CD4-positive, alpha-beta T cell (primary cell): ENCODE measurements at regions not wholly inside any gene's neighbourhood (a gene's known extent, or its start where the extent isn't known, plus 50 kb on each side); places are given as distances from the start of the nearest gene placed in this dataset.

ENCODE experiments used
- ATAC-seq: fragments of 200-7000 bp; cut with Tn5 transposase; one replicate; pipeline ENCODE4 v1.10.0; 2022; ENCODE audit warnings: mild to moderate bottlenecking; ENCODE audit not compliant: poor library complexity
- CTCF ChIA-PET: fragments of 350-600 bp; sonication (Branson Sonifier 250); formaldehyde crosslinking; loops from one replicate; lab custom pipeline; 2021; ENCODE audit warnings: antibody characterized with exemption, inconsistent platforms; lab: Charles Lee
- POLR2A ChIA-PET: fragments of 350-600 bp; sonication (Branson Sonifier 250); formaldehyde crosslinking; loops from one replicate; lab custom pipeline; 2021; ENCODE audit warnings: antibody characterized with exemption, inconsistent platforms; lab: Charles Lee
- DNase-seq, 14 experiments: peaks; one replicate each; pipeline ENCODE4 v3.0.0-alpha.2; 2013 to 2020; ENCODE audit warnings: mixed read lengths in 2 of 14
- H3K27ac ChIP-seq, 2 donors: one replicate each; pipeline versions ENCODE4 v1.5.1 to v1.7.0; 2013; ENCODE audit warnings: low read length in 2 of 2, low read depth in 1 of 2, mild to moderate bottlenecking in 1 of 2
- H3K27me3 ChIP-seq, 2 experiments: 1 replicate in 1 of 2; 2 replicates in 1 of 2; pipeline versions ENCODE4 v1.6.1 to v1.7.0; 2013; ENCODE audit warnings: low read length in 2 of 2, control low read depth in 1 of 2, mild to moderate bottlenecking in 1 of 2, moderate library complexity in 1 of 2; ENCODE audit not compliant: insufficient read depth in 2 of 2, control insufficient read depth in 1 of 2
- H3K36me3 ChIP-seq: one replicate; pipeline ENCODE4 v1.6.1; 2013; ENCODE audit warnings: low read length, control low read depth; ENCODE audit not compliant: insufficient read depth
- H3K4me1 ChIP-seq: one replicate; pipeline ENCODE4 v1.6.1; 2013; ENCODE audit warnings: low read length, control low read depth; ENCODE audit not compliant: insufficient read depth
- H3K4me3 ChIP-seq: one replicate; pipeline ENCODE4 v1.5.1; 2013; ENCODE audit warnings: mild to moderate bottlenecking, low read length, moderate library complexity
- H3K9me3 ChIP-seq, 2 experiments: 1 replicate in 1 of 2; 2 replicates in 1 of 2; pipeline versions ENCODE4 v1.6.1 to v1.7.0; 2013; ENCODE audit warnings: low read length in 2 of 2, mild to moderate bottlenecking in 2 of 2, control low read depth in 1 of 2, moderate library complexity in 1 of 2; ENCODE audit not compliant: control insufficient read depth in 1 of 2, insufficient read depth in 1 of 2
- H3K27ac Mint-ChIP-seq: one replicate; pipeline ENCODE4 v1.8.0; 2020; ENCODE audit warnings: mixed read lengths
- H3K27me3 Mint-ChIP-seq: one replicate; pipeline ENCODE4 v1.8.0; 2021; ENCODE audit warnings: mixed read lengths
- H3K36me3 Mint-ChIP-seq: one replicate; pipeline ENCODE4 v1.8.0; 2021; ENCODE audit warnings: low read depth, mixed read lengths
- H3K4me1 Mint-ChIP-seq: one replicate; pipeline ENCODE4 v1.8.0; 2021; ENCODE audit warnings: low read depth, mixed read lengths
- H3K4me3 Mint-ChIP-seq: one replicate; pipeline ENCODE4 v1.8.0; 2020; ENCODE audit warnings: mild to moderate bottlenecking, mixed read lengths
- H3K9me3 Mint-ChIP-seq: one replicate; pipeline ENCODE4 v1.8.0; 2020; ENCODE audit warnings: mixed read lengths
- intact Hi-C, 2 experiments: fragments of 100-400 bp; cut with DNase I in 1 of 2; cut with micrococcal nuclease in 1 of 2; formaldehyde crosslinking; loops; one replicate each; pipeline versions ENCODE4 v1.15.1 to v1.9.0; 2023 to 2025; cut with DNase I, micrococcal nuclease
- TF ChIP-seq, protein P1 (sequence below): fragments of 200-600 bp; IDR thresholded peaks from one replicate; pipeline ENCODE4 v1.8.0; 2022; ENCODE audit warnings: antibody characterized with exemption, mild to moderate bottlenecking

DNA sequence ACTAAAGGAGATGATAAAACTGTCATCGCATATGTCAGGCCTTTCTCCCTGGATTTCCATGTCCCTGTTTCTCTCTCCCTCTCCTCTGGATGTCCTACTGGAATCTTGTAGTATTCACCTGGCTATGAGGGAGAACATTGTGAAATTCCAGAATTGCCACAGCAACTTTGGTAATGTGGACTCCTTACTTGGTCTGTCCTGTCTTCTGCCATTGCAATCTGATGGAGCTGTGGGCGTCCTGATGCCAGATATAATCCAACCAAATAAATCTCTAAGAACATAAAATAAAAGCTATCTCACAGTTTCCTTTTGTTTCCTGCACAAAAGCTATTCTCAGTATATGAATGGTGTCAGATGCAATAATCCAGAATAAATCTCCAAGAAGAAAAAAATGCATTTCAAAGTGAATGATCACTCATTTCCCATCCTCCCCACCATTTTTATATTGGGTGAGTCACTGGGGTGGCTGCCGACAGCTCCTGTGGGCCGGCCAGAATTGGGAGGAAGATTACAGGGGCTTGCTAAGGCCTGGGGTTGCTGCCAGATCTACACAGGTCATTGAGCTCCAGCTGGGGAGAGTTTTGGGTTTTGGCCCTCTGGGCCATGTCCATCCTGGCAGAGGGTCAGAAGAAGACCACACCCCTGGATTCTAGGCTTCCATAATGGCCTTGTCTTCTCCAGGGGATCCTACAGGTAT, 160.7 kb upstream of the PITX1 start:
- Mint-ChIP-seq H3K36me3 (no peaks in the 10 kb centered on the region), H3K9me3 (no peaks in the 10 kb centered on the region), H3K4me3 (no peak overlapping the region), H3K4me1 (no peaks in the 10 kb centered on the region), H3K27ac (no peak overlapping the region), H3K27me3 (peaks cover 77% of the 10 kb centered on the region)
- intact Hi-C loops: loop anchor here (5.0 to 10.0 kb wide), 3 partner anchors 230 to 892 kb away; partner anchors contain the start of gene CATSPER3 (in 1 of the 2)
- Histone ChIP-seq H3K9me3 (peaks cover 0 to 6% of the 10 kb centered on the region in 2 experiments), H3K36me3 (no peaks in the 10 kb centered on the region), H3K27ac (no peak overlapping the region), H3K27me3 (peaks cover 12 to 26% of the 10 kb centered on the region in 2 experiments), H3K4me3 (no peak overlapping the region), H3K4me1 (peaks cover 12% of the 10 kb centered on the region)
- TF ChIP-seq, protein P1, sequence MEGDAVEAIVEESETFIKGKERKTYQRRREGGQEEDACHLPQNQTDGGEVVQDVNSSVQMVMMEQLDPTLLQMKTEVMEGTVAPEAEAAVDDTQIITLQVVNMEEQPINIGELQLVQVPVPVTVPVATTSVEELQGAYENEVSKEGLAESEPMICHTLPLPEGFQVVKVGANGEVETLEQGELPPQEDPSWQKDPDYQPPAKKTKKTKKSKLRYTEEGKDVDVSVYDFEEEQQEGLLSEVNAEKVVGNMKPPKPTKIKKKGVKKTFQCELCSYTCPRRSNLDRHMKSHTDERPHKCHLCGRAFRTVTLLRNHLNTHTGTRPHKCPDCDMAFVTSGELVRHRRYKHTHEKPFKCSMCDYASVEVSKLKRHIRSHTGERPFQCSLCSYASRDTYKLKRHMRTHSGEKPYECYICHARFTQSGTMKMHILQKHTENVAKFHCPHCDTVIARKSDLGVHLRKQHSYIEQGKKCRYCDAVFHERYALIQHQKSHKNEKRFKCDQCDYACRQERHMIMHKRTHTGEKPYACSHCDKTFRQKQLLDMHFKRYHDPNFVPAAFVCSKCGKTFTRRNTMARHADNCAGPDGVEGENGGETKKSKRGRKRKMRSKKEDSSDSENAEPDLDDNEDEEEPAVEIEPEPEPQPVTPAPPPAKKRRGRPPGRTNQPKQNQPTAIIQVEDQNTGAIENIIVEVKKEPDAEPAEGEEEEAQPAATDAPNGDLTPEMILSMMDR: no peak
- peak in 1 of 14 experiments; percentile 0 for DNase-seq
- ChIA-PET POLR2A (no interaction called here), CTCF (no interaction called here)
- ATAC-seq: no peak

DNA sequence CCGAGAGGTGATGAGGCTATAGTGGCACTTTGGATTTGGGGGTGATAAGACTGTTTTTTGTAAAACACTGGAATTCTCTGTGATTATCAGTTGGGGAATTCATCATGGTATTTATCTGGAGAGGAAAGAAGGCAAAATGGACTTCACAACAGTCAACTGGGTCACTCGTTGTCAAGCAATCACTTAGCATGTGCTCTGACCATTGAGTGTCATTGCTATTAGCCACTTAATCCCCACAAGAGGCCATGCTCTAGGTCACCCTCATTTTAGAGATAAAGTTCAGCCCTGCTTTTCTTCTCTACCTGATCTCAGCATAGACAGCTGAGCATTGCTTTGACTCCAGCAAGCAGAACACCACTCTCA, 160.1 kb upstream of the PITX1 start:
- CTCF ChIA-PET: no interaction called here
- peaks cover 12 to 26% of the 10 kb centered on the region in 2 experiments for H3K27me3 ChIP-seq
- DNase-seq (no peak), ATAC-seq (no peak)
- TF ChIP-seq, protein P1: no peak
- H3K36me3 ChIP-seq: no peaks in the 10 kb centered on the region
- H3K4me3 Mint-ChIP-seq: no peak overlapping the region
- H3K36me3 Mint-ChIP-seq: no peaks in the 10 kb centered on the region
- H3K4me1 Mint-ChIP-seq: no peaks in the 10 kb centered on the region
- H3K9me3 ChIP-seq: peaks cover 0 to 6% of the 10 kb centered on the region in 2 experiments
- intact Hi-C loops: loop anchor here (5.0 to 10.0 kb wide), 3 partner anchors 229 to 892 kb away; partner anchors contain the start of gene CATSPER3 (in 1 of the 2)
- POLR2A ChIA-PET: no interaction called here
- H3K4me3 ChIP-seq: no peak overlapping the region
- peaks cover 12% of the 10 kb centered on the region for H3K4me1 ChIP-seq
- peaks cover 82% of the 10 kb centered on the region for H3K27me3 Mint-ChIP-seq
- no peak overlapping the region for H3K27ac Mint-ChIP-seq
- no peaks in the 10 kb centered on the region for H3K9me3 Mint-ChIP-seq
- H3K27ac ChIP-seq: no peak overlapping the region

DNA sequence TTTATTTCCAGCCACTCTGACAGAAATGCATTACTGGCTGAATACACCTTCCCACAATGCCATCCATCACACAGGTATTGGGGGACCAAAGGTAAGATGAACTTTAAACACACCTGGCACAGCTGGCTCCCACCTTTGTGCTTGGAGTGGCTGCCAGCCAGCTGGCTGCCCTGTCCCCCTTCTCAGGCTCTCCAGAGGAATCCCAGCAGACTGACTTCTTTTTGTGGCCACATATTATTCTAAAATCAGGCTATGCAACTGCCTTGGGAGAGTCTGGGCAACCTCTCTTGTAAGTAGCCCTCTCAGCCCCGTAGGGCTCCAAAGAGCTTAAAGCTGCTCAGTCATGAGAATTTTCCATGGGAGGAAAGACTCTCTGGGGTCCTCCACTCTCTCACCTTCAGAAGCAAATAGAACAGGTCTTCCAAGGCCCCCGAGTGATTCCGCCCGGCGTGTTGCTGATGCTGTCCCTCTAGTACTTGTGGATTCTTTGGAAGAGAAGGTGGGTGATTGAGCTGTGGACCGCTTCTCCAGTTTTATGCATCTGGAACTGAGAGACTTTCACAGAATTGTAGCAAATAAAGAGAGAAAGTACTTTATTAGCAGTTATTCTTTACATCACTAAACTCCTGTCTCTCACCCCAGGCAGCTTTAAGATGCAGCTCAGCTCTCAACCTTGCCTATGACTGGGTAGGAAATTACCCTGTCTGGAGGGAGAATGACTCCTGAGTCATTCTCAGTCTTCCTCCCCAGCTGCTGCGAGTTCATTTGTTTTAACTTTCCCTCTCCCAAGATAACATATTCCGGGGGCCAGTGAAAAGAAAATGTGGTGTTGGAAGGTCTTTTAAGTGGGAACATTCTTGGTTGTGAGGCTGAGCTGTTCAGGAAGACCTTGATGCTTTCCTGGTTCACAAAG, 159.4 kb upstream of the PITX1 start:
- DNase-seq (no peak), ATAC-seq (no peak)
- CTCF ChIA-PET: no interaction called here
- Mint-ChIP-seq H3K4me3 (no peak overlapping the region), H3K9me3 (no peaks in the 10 kb centered on the region), H3K36me3 (no peaks in the 10 kb centered on the region), H3K27ac (no peak overlapping the region), H3K4me1 (no peaks in the 10 kb centered on the region), H3K27me3 (peaks cover 77% of the 10 kb centered on the region)
- TF ChIP-seq, protein P1: no peak
- H3K27ac ChIP-seq: no peak overlapping the region
- POLR2A ChIA-PET: no interaction called here
- H3K4me1 ChIP-seq: peaks cover 12% of the 10 kb centered on the region
- peaks cover 12 to 26% of the 10 kb centered on the region in 2 experiments for H3K27me3 ChIP-seq
- H3K9me3 ChIP-seq: peaks cover 0 to 6% of the 10 kb centered on the region in 2 experiments
- no peak overlapping the region for H3K4me3 ChIP-seq
- H3K36me3 ChIP-seq: no peaks in the 10 kb centered on the region
- intact Hi-C loops: loop anchor here (5.0 to 10.0 kb wide), 3 partner anchors 229 to 891 kb away; partner anchors contain the start of gene CATSPER3 (in 1 of the 2)
